ENCODE measurements at regions not wholly inside any gene's neighbourhood (a gene's known extent, or its start where the extent isn't known, plus 50 kb on each side); places are given as distances from the start of the nearest gene placed in this dataset.

DNA sequence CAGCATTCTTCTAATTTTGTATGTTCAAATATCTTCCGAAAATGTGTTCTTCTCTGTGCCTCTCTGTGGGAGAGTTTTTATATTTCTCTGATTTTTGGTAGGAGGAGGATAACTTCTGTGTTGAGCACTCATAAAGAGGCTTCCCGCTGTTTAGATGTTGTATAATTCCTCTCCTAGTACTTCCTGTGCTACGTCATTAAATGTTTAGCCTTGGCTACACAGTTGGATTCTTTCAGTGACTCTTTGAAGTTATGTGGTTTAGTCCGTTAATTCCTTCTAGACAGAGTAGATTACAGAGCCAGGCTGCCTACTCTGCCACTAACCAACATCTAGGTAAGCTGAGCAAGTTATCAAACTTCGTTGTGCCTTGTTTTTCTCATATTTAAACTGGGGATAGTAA, 302.6 kb downstream of the OSTF1 start:
- Histone ChIP-seq H3K79me2 (ENCODE audit: insufficient read depth, low read length) (no peaks in the 10 kb centered on the region), H3K36me3 (ENCODE audit: insufficient read depth, low read length) (no peaks in the 10 kb centered on the region), H3F3A (ENCODE audit: low read depth) (no peaks in the 10 kb centered on the region), H3K9ac (ENCODE audit: low read depth, low read length, poor library complexity, severe bottlenecking) (no peak overlapping the region), H3K4me2 (ENCODE audit: low read depth, low read length, poor library complexity, severe bottlenecking) (no peak overlapping the region), H3K27me3 (ENCODE audit: insufficient read depth, low read length, poor library complexity, severe bottlenecking) (no peaks in the 10 kb centered on the region), H3K4me3 (ENCODE audit: low read length, poor library complexity, severe bottlenecking) (no peak overlapping the region), H3K9me3 (ENCODE audit: insufficient read depth, low read depth, low read length) (no peaks in the 10 kb centered on the region), H2AFZ (ENCODE audit: low read length) (no peak overlapping the region), H4K20me1 (ENCODE audit: insufficient read depth, low read length, poor library complexity, severe bottlenecking) (no peaks in the 10 kb centered on the region), H3K9me2 (replicated peaks; ENCODE audit: low read depth, low read length) (no peaks in the 10 kb centered on the region), H3K4me1 (ENCODE audit: insufficient read depth, low read length, poor library complexity, severe bottlenecking) (no peaks in the 10 kb centered on the region)
- no peak for TF ChIP-seq EZH2phosphoT487 (IDR thresholded peaks at IDR 0.05; ENCODE audit: borderline replicate concordance)
- TF ChIP-seq, protein P1, sequence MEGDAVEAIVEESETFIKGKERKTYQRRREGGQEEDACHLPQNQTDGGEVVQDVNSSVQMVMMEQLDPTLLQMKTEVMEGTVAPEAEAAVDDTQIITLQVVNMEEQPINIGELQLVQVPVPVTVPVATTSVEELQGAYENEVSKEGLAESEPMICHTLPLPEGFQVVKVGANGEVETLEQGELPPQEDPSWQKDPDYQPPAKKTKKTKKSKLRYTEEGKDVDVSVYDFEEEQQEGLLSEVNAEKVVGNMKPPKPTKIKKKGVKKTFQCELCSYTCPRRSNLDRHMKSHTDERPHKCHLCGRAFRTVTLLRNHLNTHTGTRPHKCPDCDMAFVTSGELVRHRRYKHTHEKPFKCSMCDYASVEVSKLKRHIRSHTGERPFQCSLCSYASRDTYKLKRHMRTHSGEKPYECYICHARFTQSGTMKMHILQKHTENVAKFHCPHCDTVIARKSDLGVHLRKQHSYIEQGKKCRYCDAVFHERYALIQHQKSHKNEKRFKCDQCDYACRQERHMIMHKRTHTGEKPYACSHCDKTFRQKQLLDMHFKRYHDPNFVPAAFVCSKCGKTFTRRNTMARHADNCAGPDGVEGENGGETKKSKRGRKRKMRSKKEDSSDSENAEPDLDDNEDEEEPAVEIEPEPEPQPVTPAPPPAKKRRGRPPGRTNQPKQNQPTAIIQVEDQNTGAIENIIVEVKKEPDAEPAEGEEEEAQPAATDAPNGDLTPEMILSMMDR (conservative IDR thresholded peaks at IDR 0.05; ENCODE audit: low read length) = no peak

DNA sequence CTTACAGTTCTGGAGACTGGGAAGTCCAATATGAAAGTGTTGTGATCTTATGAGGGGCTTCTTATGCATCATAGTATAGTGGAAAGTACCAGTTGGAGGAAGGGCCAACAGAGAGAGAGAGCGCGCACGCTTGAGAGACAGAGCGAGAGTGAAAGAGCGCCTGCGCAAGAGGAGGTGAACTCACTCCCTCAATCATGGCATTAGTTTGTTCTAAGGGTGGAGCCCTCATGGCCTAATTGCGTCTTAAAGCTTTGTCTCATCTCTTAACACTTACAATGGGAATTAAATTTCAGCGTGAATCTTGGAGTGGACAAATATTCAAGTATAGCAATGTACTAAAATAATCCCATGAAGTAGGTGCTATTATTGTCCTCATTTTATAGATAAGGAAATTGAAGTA, 303.2 kb downstream of the OSTF1 start:
- H3K36me3 ChIP-seq (ENCODE audit: insufficient read depth, low read length) = no peaks in the 10 kb centered on the region
- TF ChIP-seq EZH2phosphoT487 (IDR thresholded peaks at IDR 0.05; ENCODE audit: borderline replicate concordance) = no peak
- TF ChIP-seq, protein P1 (conservative IDR thresholded peaks at IDR 0.05; ENCODE audit: low read length) = no peak

DNA sequence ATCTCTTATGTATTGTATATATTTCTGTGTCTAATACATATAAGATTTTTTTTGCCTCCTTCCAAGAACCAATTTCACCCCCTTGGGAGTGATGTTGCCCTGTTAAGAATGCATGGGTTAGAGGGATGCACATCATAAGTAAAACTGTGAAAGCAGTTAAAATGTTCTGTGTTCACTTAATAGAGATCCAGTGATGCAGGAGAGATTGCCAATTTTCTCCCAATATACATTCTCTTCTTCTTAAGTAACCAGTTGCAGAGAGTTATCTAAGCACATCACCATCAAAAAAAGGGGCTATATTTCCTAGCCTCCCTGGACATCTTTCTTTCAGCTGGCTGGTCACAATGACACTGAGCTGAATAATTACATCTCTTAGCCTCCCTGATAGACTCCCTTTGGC, 307.0 kb downstream of the OSTF1 start:
- Histone ChIP-seq H3K36me3 (ENCODE audit: insufficient read depth, low read length) (no peaks in the 10 kb centered on the region), H3F3A (ENCODE audit: low read depth) (no peaks in the 10 kb centered on the region), H3K79me2 (ENCODE audit: insufficient read depth, low read length) (no peaks in the 10 kb centered on the region), H3K9me3 (ENCODE audit: insufficient read depth, low read depth, low read length) (no peaks in the 10 kb centered on the region), H3K4me1 (ENCODE audit: insufficient read depth, low read length, poor library complexity, severe bottlenecking) (no peaks in the 10 kb centered on the region), H3K9ac (ENCODE audit: low read depth, low read length, poor library complexity, severe bottlenecking) (no peak overlapping the region), H3K4me2 (ENCODE audit: low read depth, low read length, poor library complexity, severe bottlenecking) (no peak overlapping the region), H3K9me2 (replicated peaks; ENCODE audit: low read depth, low read length) (no peaks in the 10 kb centered on the region), H3K4me3 (ENCODE audit: low read length, poor library complexity, severe bottlenecking) (no peak overlapping the region), H4K20me1 (ENCODE audit: insufficient read depth, low read length, poor library complexity, severe bottlenecking) (no peaks in the 10 kb centered on the region), H3K27me3 (ENCODE audit: insufficient read depth, low read length, poor library complexity, severe bottlenecking) (no peaks in the 10 kb centered on the region), H2AFZ (ENCODE audit: low read length) (no peak overlapping the region)
- no peak for TF ChIP-seq EZH2phosphoT487 (IDR thresholded peaks at IDR 0.05; ENCODE audit: borderline replicate concordance)
- TF ChIP-seq, protein P1 (conservative IDR thresholded peaks at IDR 0.05; ENCODE audit: low read length) = no peak

More for the DNA sequence above, 303.2 kb downstream of the OSTF1 start:
- Histone ChIP-seq H3K9me2 (replicated peaks; ENCODE audit: low read depth, low read length) (no peaks in the 10 kb centered on the region), H3K27me3 (ENCODE audit: insufficient read depth, low read length, poor library complexity, severe bottlenecking) (no peaks in the 10 kb centered on the region), H3K4me2 (ENCODE audit: low read depth, low read length, poor library complexity, severe bottlenecking) (no peak overlapping the region), H3K9ac (ENCODE audit: low read depth, low read length, poor library complexity, severe bottlenecking) (no peak overlapping the region), H3K79me2 (ENCODE audit: insufficient read depth, low read length) (no peaks in the 10 kb centered on the region), H4K20me1 (ENCODE audit: insufficient read depth, low read length, poor library complexity, severe bottlenecking) (no peaks in the 10 kb centered on the region), H3F3A (ENCODE audit: low read depth) (no peaks in the 10 kb centered on the region), H3K4me1 (ENCODE audit: insufficient read depth, low read length, poor library complexity, severe bottlenecking) (no peaks in the 10 kb centered on the region), H2AFZ (ENCODE audit: low read length) (no peak overlapping the region), H3K4me3 (ENCODE audit: low read length, poor library complexity, severe bottlenecking) (no peak overlapping the region), H3K9me3 (ENCODE audit: insufficient read depth, low read depth, low read length) (no peaks in the 10 kb centered on the region)

Data from Loucy (cell line).